ENCODE measurements at regions not wholly inside any gene's neighbourhood (a gene's known extent, or its start where the extent isn't known, plus 50 kb on each side); places are given as distances from the start of the nearest gene placed in this dataset.

- ATAC-seq (ENCODE audit: low FRiP score in 2 of 2), result peak in 1 of 2 donors; percentile 61
These were observed 333.1 kb upstream of the GOT2 start for GRCh38 chr16:59067205-59067604.

GRCh38 chr16:59060207-59060606 is 326.1 kb upstream of the GOT2 start:
- Histone ChIP-seq H3K9me3 (no peaks in the 10 kb centered on the region), H3K27ac (no peak overlapping the region), H3K27me3 (no peaks in the 10 kb centered on the region), H3K36me3 (no peaks in the 10 kb centered on the region), H3K4me1 (no peaks in the 10 kb centered on the region), H3K4me3 (no peak overlapping the region)
- no peak for DNase-seq
- ATAC-seq (ENCODE audit: low FRiP score in 2 of 2), result no peak
- TF ChIP-seq POLR2A (IDR thresholded peaks at IDR 0.05), result no peak
- no peak for TF ChIP-seq POLR2AphosphoS5 (IDR thresholded peaks at IDR 0.05)
- TF ChIP-seq EP300 (IDR thresholded peaks at IDR 0.05), result no peak
- no peak for TF ChIP-seq CTCF (IDR thresholded peaks at IDR 0.05)
- WGBS, 2 donors, result 90 to 95% methylated on average over 1 of the region's 1 CpG

More at GRCh38 chr16:59067205-59067604, 333.1 kb upstream of the GOT2 start:
- peak overlapping the region in 1 of 4 donors; percentile 31 for H3K27ac ChIP-seq
- H3K27me3 ChIP-seq, result no peaks in the 10 kb centered on the region
- H3K36me3 ChIP-seq, result no peaks in the 10 kb centered on the region
- peaks cover 0 to 4% (median 0%) of the 10 kb centered on the region in 4 donors for H3K4me1 ChIP-seq
- no peak overlapping the region for H3K4me3 ChIP-seq
- peak in 1 of 2 donors; percentile 48 for TF ChIP-seq POLR2AphosphoS5 (IDR thresholded peaks at IDR 0.05)
- TF ChIP-seq EP300 (IDR thresholded peaks at IDR 0.05), result peak in 1 of 4 donors; percentile 10
- TF ChIP-seq POLR2A (IDR thresholded peaks at IDR 0.05), result no peak
- H3K9me3 ChIP-seq, result no peaks in the 10 kb centered on the region
- WGBS, 2 donors, result 23 to 50% methylated on average over 1 of the region's 1 CpG
- peak in 1 of 2 donors; percentile 40 for DNase-seq

GRCh38 chr16:59058250-59058649 is 324.1 kb upstream of the GOT2 start:
- TF ChIP-seq POLR2AphosphoS5 (IDR thresholded peaks at IDR 0.05), result no peak
- no peak for TF ChIP-seq POLR2A (IDR thresholded peaks at IDR 0.05)
- TF ChIP-seq CTCF (IDR thresholded peaks at IDR 0.05), result no peak
- no peak for TF ChIP-seq EP300 (IDR thresholded peaks at IDR 0.05)
- no peaks in the 10 kb centered on the region for H3K4me1 ChIP-seq
- no peak overlapping the region for H3K4me3 ChIP-seq
- no peaks in the 10 kb centered on the region for H3K27me3 ChIP-seq
- H3K27ac ChIP-seq, result no peak overlapping the region
- H3K36me3 ChIP-seq, result no peaks in the 10 kb centered on the region
- H3K9me3 ChIP-seq, result no peaks in the 10 kb centered on the region
- no peak for DNase-seq
- 83 to 91% methylated on average over 2 of the region's 2 CpGs for WGBS, 2 donors
- ATAC-seq (ENCODE audit: low FRiP score in 2 of 2), result peak in 1 of 2 donors; percentile 14

GRCh38 chr16:59053911-59054310 is 319.8 kb upstream of the GOT2 start:
- H3K9me3 ChIP-seq, result no peaks in the 10 kb centered on the region
- no peak overlapping the region for H3K4me3 ChIP-seq
- WGBS, 2 donors, result 49 to 68% methylated on average over 3 of the region's 3 CpGs
- no peak for TF ChIP-seq EP300 (IDR thresholded peaks at IDR 0.05)
- no peak for TF ChIP-seq POLR2A (IDR thresholded peaks at IDR 0.05)
- TF ChIP-seq CTCF (IDR thresholded peaks at IDR 0.05), result no peak
- no peak for TF ChIP-seq POLR2AphosphoS5 (IDR thresholded peaks at IDR 0.05)
- no peaks in the 10 kb centered on the region for H3K4me1 ChIP-seq
- no peaks in the 10 kb centered on the region for H3K36me3 ChIP-seq
- no peaks in the 10 kb centered on the region for H3K27me3 ChIP-seq
- no peak overlapping the region for H3K27ac ChIP-seq
- ATAC-seq (ENCODE audit: low FRiP score in 2 of 2) (no peak), DNase-seq (no peak)

GRCh38 chr16:59052231-59052630 is 318.1 kb upstream of the GOT2 start:
- no peaks in the 10 kb centered on the region for H3K4me1 ChIP-seq
- DNase-seq, result no peak
- H3K4me3 ChIP-seq, result no peak overlapping the region
- WGBS, 2 donors, result 89 to 90% methylated on average over 5 of the region's 5 CpGs
- no peaks in the 10 kb centered on the region for H3K36me3 ChIP-seq
- H3K9me3 ChIP-seq, result no peaks in the 10 kb centered on the region
- no peak overlapping the region for H3K27ac ChIP-seq
- ATAC-seq (ENCODE audit: low FRiP score in 2 of 2), result no peak
- no peak for TF ChIP-seq CTCF (IDR thresholded peaks at IDR 0.05)
- TF ChIP-seq POLR2AphosphoS5 (IDR thresholded peaks at IDR 0.05), result no peak
- TF ChIP-seq POLR2A (IDR thresholded peaks at IDR 0.05), result no peak
- TF ChIP-seq EP300 (IDR thresholded peaks at IDR 0.05), result no peak
- H3K27me3 ChIP-seq, result no peaks in the 10 kb centered on the region

All from upper lobe of left lung (tissue), 6 donors.